ENCODE measurements at regions not wholly inside any gene's neighbourhood (a gene's known extent, or its start where the extent isn't known, plus 50 kb on each side); places are given as distances from the start of the nearest gene placed in this dataset.

DNA sequence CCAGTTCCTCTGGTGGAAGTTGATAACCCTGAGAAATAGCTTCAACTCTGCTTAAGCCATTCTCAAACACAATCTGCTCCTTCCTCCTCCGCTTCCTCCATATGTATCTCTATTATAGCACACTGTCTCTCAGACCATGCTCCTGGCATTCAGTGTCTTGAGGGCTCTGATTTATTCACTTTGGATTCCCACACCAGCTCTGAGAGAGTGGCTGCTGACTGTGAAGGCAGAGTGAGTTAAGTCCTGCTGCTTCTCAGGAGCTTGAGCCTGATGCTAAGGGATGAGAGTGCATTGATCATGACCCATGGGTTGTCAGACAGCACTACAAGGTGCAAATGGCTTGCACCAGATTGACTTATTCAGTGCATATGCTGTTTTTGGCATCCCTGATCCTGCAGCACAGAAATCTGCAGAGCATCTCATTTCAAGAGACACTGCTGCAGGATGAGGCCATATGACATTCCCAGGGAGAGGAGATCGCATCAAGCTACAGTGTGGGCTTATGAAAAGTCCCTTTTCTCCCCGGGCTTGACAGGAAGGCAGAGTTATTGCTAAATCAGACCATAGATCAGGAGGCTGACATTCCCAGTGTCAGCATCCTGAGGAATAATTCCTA, 500.5 kb upstream of the RAB6C start:
- in situ Hi-C loops (cut with HindIII; ENCODE audit: extremely low pct_ligation_motif_present, low pct_unique_long_range_greater_than_20kb), result no loop called here

GRCh38 chr2:129479892-129480291, 499.6 kb upstream of the RAB6C start:
- H3K9ac ChIP-seq (ENCODE audit: insufficient read depth, low read depth, low read length), result no peak overlapping the region
- H3K27ac ChIP-seq (ENCODE audit: extremely low read length, insufficient read depth, low read length), result no peak overlapping the region
- intact Hi-C loops (cut with micrococcal nuclease; ENCODE audit: unreplicated experiment), result no loop called here
- H3K27me3 ChIP-seq (ENCODE audit: control insufficient read depth in 1 of 2, insufficient read depth in 2 of 2, low read length in 2 of 2), result peaks cover 0 to 4% of the 10 kb centered on the region in 2 experiments; a peak in 2 of 5 replicates
- in situ Hi-C loops (cut with HindIII; ENCODE audit: extremely low pct_ligation_motif_present, low pct_unique_long_range_greater_than_20kb), result no loop called here
- no peak overlapping the region for H2AFZ ChIP-seq (ENCODE audit: low read length)
- H3K79me2 ChIP-seq (ENCODE audit: insufficient read depth, low read length), result no peaks in the 10 kb centered on the region
- POLR2A ChIA-PET, result no interaction called here
- FAIRE-seq, result no peak
- BruUV-seq (replicated peaks), result no TSS peak
- CTCF ChIA-PET (ENCODE audit: low intra/inter-chr PET ratio, low total read pairs), result no interaction called here
- ATAC-seq, result no peak
- no peaks in the 10 kb centered on the region for H3K36me3 ChIP-seq (replicated peaks in 1 of 2; ENCODE audit: control insufficient read depth in 1 of 2, insufficient read depth in 2 of 2, low read length in 2 of 2)
- no peak overlapping the region for H3K4me2 ChIP-seq (ENCODE audit: low read depth, low read length)
- no peaks in the 10 kb centered on the region for H3K9me3 ChIP-seq (ENCODE audit: low read length)
- H4K20me1 ChIP-seq (ENCODE audit: insufficient read depth, low read length), result no peaks in the 10 kb centered on the region
- H3K4me1 ChIP-seq (ENCODE audit: insufficient read depth, low read length), result no peaks in the 10 kb centered on the region
- DNase-seq (ENCODE audit: low spot score), result no peak
- no peak overlapping the region for H3K4me3 ChIP-seq (replicated peaks in 1 of 3; ENCODE audit: insufficient read depth in 1 of 3, low read depth in 2 of 3, low read length in 3 of 3)
- WGBS (ENCODE audit: low lambda C conversion rate), result 13% methylated on average over 7 of the region's 7 CpGs
- TF ChIP-seq MAFF (IDR thresholded peaks at IDR 0.05; ENCODE audit: low read depth, low read length) (no peak), RXRB (CRISPR knock-in tag; IDR thresholded peaks at IDR 0.05; ENCODE audit: borderline replicate concordance) (no peak), ZNF124 (CRISPR knock-in tag; IDR thresholded peaks at IDR 0.05) (no peak), ZNF780A (CRISPR knock-in tag; IDR thresholded peaks at IDR 0.05) (no peak), FOXP1 (IDR thresholded peaks at IDR 0.05) (no peak), FOXP1 (CRISPR knock-in tag; IDR thresholded peaks at IDR 0.05) (no peak), FOXA1 (IDR thresholded peaks at IDR 0.05) (no peak), FOXA1 (CRISPR knock-in tag; IDR thresholded peaks at IDR 0.05) (no peak), NFE2 (CRISPR knock-in tag; IDR thresholded peaks at IDR 0.05) (no peak), ISX (CRISPR knock-in tag; conservative IDR thresholded peaks at IDR 0.05) (no peak), ZKSCAN1 (IDR thresholded peaks at IDR 0.05; ENCODE audit: low read length) (no peak), BCL6 (CRISPR knock-in tag; IDR thresholded peaks at IDR 0.05) (no peak), ZNF878 (CRISPR knock-in tag; IDR thresholded peaks at IDR 0.05) (no peak), GTF2F1 (IDR thresholded peaks at IDR 0.05; ENCODE audit: low read length) (no peak), MLLT10 (CRISPR knock-in tag; IDR thresholded peaks at IDR 0.05) (no peak), ZNF660 (CRISPR knock-in tag; IDR thresholded peaks at IDR 0.05; ENCODE audit: borderline replicate concordance, low read depth) (no peak), CBFB (CRISPR knock-in tag; IDR thresholded peaks at IDR 0.05) (no peak), SOX6 (IDR thresholded peaks at IDR 0.05) (no peak), SOX6 (CRISPR knock-in tag; IDR thresholded peaks at IDR 0.05) (no peak)

More for the DNA sequence above, 500.5 kb upstream of the RAB6C start:
- H3K4me2 ChIP-seq (ENCODE audit: low read depth, low read length), result no peak overlapping the region
- DNase-seq (ENCODE audit: low spot score) (no peak), ATAC-seq (no peak), FAIRE-seq (no peak)
- no peak overlapping the region for H2AFZ ChIP-seq (ENCODE audit: low read length)
- H3K4me3 ChIP-seq (replicated peaks in 1 of 3; ENCODE audit: insufficient read depth in 1 of 3, low read depth in 2 of 3, low read length in 3 of 3), result no peak overlapping the region
- CTCF ChIA-PET (ENCODE audit: low intra/inter-chr PET ratio, low total read pairs), result no interaction called here
- TF ChIP-seq ZNF124 (CRISPR knock-in tag; IDR thresholded peaks at IDR 0.05) (no peak), MXD4 (CRISPR knock-in tag; IDR thresholded peaks at IDR 0.05) (no peak), ZFP37 (CRISPR knock-in tag; IDR thresholded peaks at IDR 0.05; ENCODE audit: borderline replicate concordance) (no peak), HMG20A (CRISPR knock-in tag; IDR thresholded peaks at IDR 0.05; ENCODE audit: borderline replicate concordance) (no peak), ZNF234 (CRISPR knock-in tag; conservative IDR thresholded peaks at IDR 0.05) (no peak), PHF20 (CRISPR knock-in tag; IDR thresholded peaks at IDR 0.05) (no peak), ATAD3A (CRISPR knock-in tag; IDR thresholded peaks at IDR 0.05) (no peak), SUZ12 (IDR thresholded peaks at IDR 0.05; ENCODE audit: low read depth, low read length) (no peak)
- TF ChIP-seq, protein P1, sequence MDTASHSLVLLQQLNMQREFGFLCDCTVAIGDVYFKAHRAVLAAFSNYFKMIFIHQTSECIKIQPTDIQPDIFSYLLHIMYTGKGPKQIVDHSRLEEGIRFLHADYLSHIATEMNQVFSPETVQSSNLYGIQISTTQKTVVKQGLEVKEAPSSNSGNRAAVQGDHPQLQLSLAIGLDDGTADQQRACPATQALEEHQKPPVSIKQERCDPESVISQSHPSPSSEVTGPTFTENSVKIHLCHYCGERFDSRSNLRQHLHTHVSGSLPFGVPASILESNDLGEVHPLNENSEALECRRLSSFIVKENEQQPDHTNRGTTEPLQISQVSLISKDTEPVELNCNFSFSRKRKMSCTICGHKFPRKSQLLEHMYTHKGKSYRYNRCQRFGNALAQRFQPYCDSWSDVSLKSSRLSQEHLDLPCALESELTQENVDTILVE (CRISPR knock-in tag; IDR thresholded peaks at IDR 0.05), result no peak
- H3K79me2 ChIP-seq (ENCODE audit: insufficient read depth, low read length), result no peaks in the 10 kb centered on the region
- H4K20me1 ChIP-seq (ENCODE audit: insufficient read depth, low read length), result no peaks in the 10 kb centered on the region
- H3K9ac ChIP-seq (ENCODE audit: insufficient read depth, low read depth, low read length), result no peak overlapping the region
- no TSS peak for BruUV-seq (replicated peaks)
- 18% methylated on average over 3 of the region's 3 CpGs for WGBS (ENCODE audit: low lambda C conversion rate)
- peaks cover 0 to 4% of the 10 kb centered on the region in 2 experiments; a peak in 2 of 5 replicates for H3K27me3 ChIP-seq (ENCODE audit: control insufficient read depth in 1 of 2, insufficient read depth in 2 of 2, low read length in 2 of 2)
- intact Hi-C loops (cut with micrococcal nuclease; ENCODE audit: unreplicated experiment), result no loop called here
- no peaks in the 10 kb centered on the region for H3K36me3 ChIP-seq (replicated peaks in 1 of 2; ENCODE audit: control insufficient read depth in 1 of 2, insufficient read depth in 2 of 2, low read length in 2 of 2)
- H3K4me1 ChIP-seq (ENCODE audit: insufficient read depth, low read length), result no peaks in the 10 kb centered on the region
- POLR2A ChIA-PET, result no interaction called here
- H3K27ac ChIP-seq (ENCODE audit: extremely low read length, insufficient read depth, low read length), result no peak overlapping the region
- H3K9me3 ChIP-seq (ENCODE audit: low read length), result no peaks in the 10 kb centered on the region
